HepG2 (cell line): ENCODE measurements at regions not wholly inside any gene's neighbourhood (a gene's known extent, or its start where the extent isn't known, plus 50 kb on each side); places are given as distances from the start of the nearest gene placed in this dataset.

Experiments
- JUNB ChIP-seq: sonication (generic); formaldehyde crosslinking; IDR thresholded peaks from 2 replicates; pipeline ENCODE4 v1.8.0; 2022; ENCODE audit warnings: missing genetic modification reagents, mild to moderate bottlenecking, borderline replicate concordance
- KAT7 ChIP-seq: IDR thresholded peaks from 2 replicates; pipeline ENCODE4 v1.6.1; 2018; ENCODE audit warnings: borderline replicate concordance, missing compliant biosample characterization
- ZNF232 ChIP-seq: sonication (generic); formaldehyde crosslinking; IDR thresholded peaks from 2 replicates; pipeline ENCODE4 v1.4.0; 2020; ENCODE audit warnings: missing genetic modification reagents, borderline replicate concordance

DNA sequence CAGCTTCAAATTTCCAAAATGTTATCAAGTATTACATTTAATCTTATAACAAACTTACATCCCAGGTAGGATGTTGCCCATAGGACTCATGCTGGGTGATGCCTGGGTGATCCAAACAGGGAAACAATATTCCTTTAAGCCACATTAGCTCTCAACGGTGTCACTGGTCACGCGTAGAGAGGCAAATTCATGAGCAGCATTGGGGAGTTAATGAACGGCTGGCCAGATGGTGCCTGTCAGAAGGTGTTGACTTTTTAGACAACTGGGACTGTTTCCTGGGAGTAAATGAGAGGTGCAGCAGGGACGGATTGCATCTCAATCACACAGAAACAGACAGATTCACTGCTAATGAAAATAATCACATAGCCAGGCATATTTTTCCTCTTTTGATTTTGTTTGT, 83.3 kb upstream of the ID4 start:
- TF ChIP-seq KAT7 (CRISPR knock-in tag) = no peak
- no peak for TF ChIP-seq JUNB (CRISPR knock-in tag)
- no peak for TF ChIP-seq ZNF232 (CRISPR knock-in tag)
